Kasumi-1 (cell line): ENCODE measurements at regions not wholly inside any gene's neighbourhood (a gene's known extent, or its start where the extent isn't known, plus 50 kb on each side); places are given as distances from the start of the nearest gene placed in this dataset.

ENCODE experiments used
- DNase-seq, 2 experiments: peaks; one replicate each; lab custom pipeline; 2025; lab: John Stamatoyannopoulos, UW

GRCh38 chr4:106677213-106677612 lies 308.6 kb upstream of the GIMD1 start:
- DNase-seq: no peak

- peak; percentile 72 to 74 for DNase-seq
These were observed 307.8 kb upstream of the GIMD1 start for GRCh38 chr4:106676173-106676921.

GRCh38 chr4:106671716-106672115 lies 303.1 kb upstream of the GIMD1 start:
- no peak for DNase-seq

- no peak for DNase-seq
These were observed 302.4 kb upstream of the GIMD1 start for GRCh38 chr4:106670976-106671375.

- DNase-seq: peak; percentile 94 to 96
These were observed 290.8 kb upstream of the GIMD1 start for GRCh38 chr4:106659371-106659770.

GRCh38 chr4:106652095-106652494 lies 283.5 kb upstream of the GIMD1 start:
- no peak for DNase-seq

GRCh38 chr4:106650701-106651100 lies 282.1 kb upstream of the GIMD1 start:
- DNase-seq: no peak

GRCh38 chr4:106647451-106647850 lies 278.9 kb upstream of the GIMD1 start:
- no peak for DNase-seq

- DNase-seq: no peak
These were observed 260.7 kb upstream of the GIMD1 start for GRCh38 chr4:106629268-106629625.

- no peak for DNase-seq
These were observed 260.1 kb upstream of the GIMD1 start for GRCh38 chr4:106628586-106629267.

- no peak for DNase-seq
These were observed 258.5 kb upstream of the GIMD1 start for GRCh38 chr4:106627051-106627450.

- no peak for DNase-seq
These were observed 256.1 kb upstream of the GIMD1 start for GRCh38 chr4:106624671-106625070.

GRCh38 chr4:106618956-106619355 lies 250.4 kb upstream of the GIMD1 start:
- no peak for DNase-seq

- DNase-seq: no peak
These were observed 247.4 kb upstream of the GIMD1 start for GRCh38 chr4:106615961-106616360.

GRCh38 chr4:106615410-106615945 lies 246.9 kb upstream of the GIMD1 start:
- peak in 1 of 2 experiments; percentile 12 for DNase-seq

GRCh38 chr4:106614441-106614840 lies 245.9 kb upstream of the GIMD1 start:
- DNase-seq: no peak

- DNase-seq: no peak
These were observed 241.3 kb upstream of the GIMD1 start for GRCh38 chr4:106609917-106610316.

GRCh38 chr4:106607558-106607957 lies 239.0 kb upstream of the GIMD1 start:
- no peak for DNase-seq

GRCh38 chr4:106604319-106605051 lies 235.9 kb upstream of the GIMD1 start:
- DNase-seq: no peak

GRCh38 chr4:106603471-106603870 lies 234.9 kb upstream of the GIMD1 start:
- no peak for DNase-seq

- DNase-seq: no peak
These were observed 234.1 kb upstream of the GIMD1 start for GRCh38 chr4:106602711-106603110.

GRCh38 chr4:106601519-106601918 lies 232.9 kb upstream of the GIMD1 start:
- no peak for DNase-seq

- DNase-seq: no peak
These were observed 227.3 kb upstream of the GIMD1 start for GRCh38 chr4:106595906-106596305.
